ENCODE measurements at regions not wholly inside any gene's neighbourhood (a gene's known extent, or its start where the extent isn't known, plus 50 kb on each side); places are given as distances from the start of the nearest gene placed in this dataset.

DNA sequence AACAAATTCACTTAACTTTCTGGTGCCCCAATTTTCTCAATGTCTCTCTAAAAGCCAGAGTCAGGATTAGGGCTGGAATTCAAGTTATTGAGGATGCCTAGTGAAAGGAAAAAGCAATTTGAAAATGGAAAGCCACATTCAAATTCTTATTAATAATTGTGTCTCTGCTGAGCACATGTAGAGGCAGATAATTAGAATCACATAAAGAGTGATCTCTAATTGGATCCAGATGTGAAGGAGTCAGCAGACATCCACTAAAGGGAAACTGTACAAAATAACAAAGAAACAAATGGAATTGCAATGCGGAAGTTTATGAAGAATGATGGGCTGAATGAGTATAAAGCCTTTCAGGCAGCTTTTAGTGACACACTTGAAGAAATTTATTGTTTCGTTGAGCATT is 482.6 kb downstream of the TTLL7 start:
- dilution Hi-C loops (cut with HindIII; ENCODE audit: low sequenced_read_pairs, unreplicated experiment), result no loop called here
- 80% methylated on average over 1 of the region's 2 CpGs; no CpG with 5 or more reads in 1 of the 2 experiments for WGBS, 2 experiments (ENCODE audit: extremely low coverage in 2 of 2, insufficient read length in 1 of 2)

More for the DNA sequence above, 482.6 kb downstream of the TTLL7 start:
- CTCF ChIA-PET, result no interaction called here
- H3K18ac ChIP-seq (ENCODE audit: low read depth, low read length), result no peak overlapping the region
- no peaks in the 10 kb centered on the region for H3K9me3 ChIP-seq (ENCODE audit: control insufficient read depth, insufficient read depth, low read length)
- BruUV-seq (replicated peaks), result no TSS peak
- no peaks in the 10 kb centered on the region for H3K9me1 ChIP-seq (ENCODE audit: insufficient read depth, low read length)
- TF ChIP-seq, protein P1, sequence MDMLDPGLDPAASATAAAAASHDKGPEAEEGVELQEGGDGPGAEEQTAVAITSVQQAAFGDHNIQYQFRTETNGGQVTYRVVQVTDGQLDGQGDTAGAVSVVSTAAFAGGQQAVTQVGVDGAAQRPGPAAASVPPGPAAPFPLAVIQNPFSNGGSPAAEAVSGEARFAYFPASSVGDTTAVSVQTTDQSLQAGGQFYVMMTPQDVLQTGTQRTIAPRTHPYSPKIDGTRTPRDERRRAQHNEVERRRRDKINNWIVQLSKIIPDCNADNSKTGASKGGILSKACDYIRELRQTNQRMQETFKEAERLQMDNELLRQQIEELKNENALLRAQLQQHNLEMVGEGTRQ (IDR thresholded peaks at IDR 0.05; ENCODE audit: low read depth, low read length), result no peak
- TF ChIP-seq, protein P2, sequence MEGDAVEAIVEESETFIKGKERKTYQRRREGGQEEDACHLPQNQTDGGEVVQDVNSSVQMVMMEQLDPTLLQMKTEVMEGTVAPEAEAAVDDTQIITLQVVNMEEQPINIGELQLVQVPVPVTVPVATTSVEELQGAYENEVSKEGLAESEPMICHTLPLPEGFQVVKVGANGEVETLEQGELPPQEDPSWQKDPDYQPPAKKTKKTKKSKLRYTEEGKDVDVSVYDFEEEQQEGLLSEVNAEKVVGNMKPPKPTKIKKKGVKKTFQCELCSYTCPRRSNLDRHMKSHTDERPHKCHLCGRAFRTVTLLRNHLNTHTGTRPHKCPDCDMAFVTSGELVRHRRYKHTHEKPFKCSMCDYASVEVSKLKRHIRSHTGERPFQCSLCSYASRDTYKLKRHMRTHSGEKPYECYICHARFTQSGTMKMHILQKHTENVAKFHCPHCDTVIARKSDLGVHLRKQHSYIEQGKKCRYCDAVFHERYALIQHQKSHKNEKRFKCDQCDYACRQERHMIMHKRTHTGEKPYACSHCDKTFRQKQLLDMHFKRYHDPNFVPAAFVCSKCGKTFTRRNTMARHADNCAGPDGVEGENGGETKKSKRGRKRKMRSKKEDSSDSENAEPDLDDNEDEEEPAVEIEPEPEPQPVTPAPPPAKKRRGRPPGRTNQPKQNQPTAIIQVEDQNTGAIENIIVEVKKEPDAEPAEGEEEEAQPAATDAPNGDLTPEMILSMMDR (conservative IDR thresholded peaks at IDR 0.05; ENCODE audit: low read depth, low read length), result no peak
- TF ChIP-seq CEBPB (IDR thresholded peaks at IDR 0.05; ENCODE audit: low read depth, low read length), result no peak
- TF ChIP-seq, protein P3, sequence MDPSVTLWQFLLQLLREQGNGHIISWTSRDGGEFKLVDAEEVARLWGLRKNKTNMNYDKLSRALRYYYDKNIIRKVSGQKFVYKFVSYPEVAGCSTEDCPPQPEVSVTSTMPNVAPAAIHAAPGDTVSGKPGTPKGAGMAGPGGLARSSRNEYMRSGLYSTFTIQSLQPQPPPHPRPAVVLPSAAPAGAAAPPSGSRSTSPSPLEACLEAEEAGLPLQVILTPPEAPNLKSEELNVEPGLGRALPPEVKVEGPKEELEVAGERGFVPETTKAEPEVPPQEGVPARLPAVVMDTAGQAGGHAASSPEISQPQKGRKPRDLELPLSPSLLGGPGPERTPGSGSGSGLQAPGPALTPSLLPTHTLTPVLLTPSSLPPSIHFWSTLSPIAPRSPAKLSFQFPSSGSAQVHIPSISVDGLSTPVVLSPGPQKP (IDR thresholded peaks at IDR 0.05; ENCODE audit: borderline replicate concordance, low read depth, low read length), result no peak
- no peak for TF ChIP-seq BHLHE40 (IDR thresholded peaks at IDR 0.05; ENCODE audit: low read depth, low read length)
- no peak for TF ChIP-seq NFE2L2 (IDR thresholded peaks at IDR 0.05; ENCODE audit: low read depth, low read length)
- TF ChIP-seq RCOR1 (IDR thresholded peaks at IDR 0.05; ENCODE audit: insufficient replicate concordance, low read length), result no peak
- TF ChIP-seq MXI1 (IDR thresholded peaks at IDR 0.05; ENCODE audit: borderline replicate concordance, low read depth, low read length), result no peak
- no peak overlapping the region for H3K4me3 ChIP-seq (ENCODE audit: insufficient read depth, low read depth, low read length)
- no peak overlapping the region for H3K14ac ChIP-seq (replicated peaks; ENCODE audit: low read depth, low read length)
- H3K4ac ChIP-seq (ENCODE audit: low read depth, low read length), result no peak overlapping the region
- no peak overlapping the region for H3K23ac ChIP-seq (ENCODE audit: low read depth, low read length)
- no peaks in the 10 kb centered on the region for H3K79me1 ChIP-seq (ENCODE audit: low read depth in 1 of 2, low read length in 2 of 2)
- H4K91ac ChIP-seq (ENCODE audit: insufficient read depth, low read depth, low read length), result no peak overlapping the region
- DNase-seq, result no peak
- H2AK9ac ChIP-seq (replicated peaks; ENCODE audit: low read depth, low read length, poor library complexity), result no peak overlapping the region
- no peak overlapping the region for H2BK20ac ChIP-seq (ENCODE audit: low read depth, low read length)
- in situ Hi-C loops (cut with MboI; ENCODE audit: low sequenced_read_pairs), result no loop called here
- POLR2A ChIA-PET (ENCODE audit: unreplicated experiment), result no interaction called here
- no peak overlapping the region for H2BK5ac ChIP-seq (ENCODE audit: low read depth, low read length, poor library complexity, severe bottlenecking)
- no peaks in the 10 kb centered on the region for H3K36me3 ChIP-seq (ENCODE audit: control insufficient read depth, insufficient read depth, low read length)
- no peak overlapping the region for H3K9ac ChIP-seq (ENCODE audit: low read depth, low read length)
- H4K20me1 ChIP-seq (ENCODE audit: insufficient read depth, low read length), result no peaks in the 10 kb centered on the region
- no peak overlapping the region for H3K4me2 ChIP-seq (ENCODE audit: low read depth, low read length)
- no peak overlapping the region for H2BK15ac ChIP-seq (ENCODE audit: low read depth, low read length)
- H3K56ac ChIP-seq (ENCODE audit: extremely low read depth, insufficient read depth, low read length), result no peak overlapping the region
- H2AK5ac ChIP-seq (ENCODE audit: low read depth, low read length), result no peak overlapping the region
- H2BK120ac ChIP-seq (ENCODE audit: low read depth, low read length), result no peak overlapping the region
- H4K5ac ChIP-seq (ENCODE audit: low read depth, low read length), result no peak overlapping the region
- no peak overlapping the region for H3K27ac ChIP-seq (ENCODE audit: insufficient read depth, low read length)
- H2AFZ ChIP-seq (replicated peaks; ENCODE audit: low read length, poor library complexity), result no peak overlapping the region
- H3K27me3 ChIP-seq (ENCODE audit: control insufficient read depth, insufficient read depth, low read length), result no peaks in the 10 kb centered on the region
- H3K4me1 ChIP-seq (ENCODE audit: control insufficient read depth, insufficient read depth, low read length), result no peaks in the 10 kb centered on the region
- no peak overlapping the region for H4K8ac ChIP-seq (ENCODE audit: low read depth in 2 of 2, low read length in 2 of 2)
- intact Hi-C loops (cut with micrococcal nuclease), result no loop called here
- ATAC-seq (ENCODE audit: low read depth), result no peak
